ENCODE measurements at regions not wholly inside any gene's neighbourhood (a gene's known extent, or its start where the extent isn't known, plus 50 kb on each side); places are given as distances from the start of the nearest gene placed in this dataset.

DNA sequence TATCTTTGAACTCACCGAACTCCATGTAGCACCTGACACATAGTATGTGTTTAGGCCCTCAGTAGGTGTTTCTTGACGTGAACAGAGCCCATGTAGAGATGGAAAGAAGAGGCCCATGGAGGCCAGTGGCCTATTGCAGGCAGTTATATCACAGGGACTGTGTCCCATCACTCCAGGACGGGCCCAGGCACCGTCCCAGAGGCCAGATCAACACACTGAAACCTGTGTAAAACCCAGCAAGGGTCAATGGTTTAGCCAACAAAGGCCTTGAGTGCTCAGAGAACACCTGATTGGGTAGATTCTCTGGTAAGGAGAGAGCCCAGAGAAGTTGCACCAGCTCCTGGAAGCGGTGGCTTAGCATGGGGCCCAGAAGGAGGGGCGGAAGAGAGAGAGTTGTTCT lies 82.8 kb downstream of the INHBB start:
- no peak for DNase-seq

DNA sequence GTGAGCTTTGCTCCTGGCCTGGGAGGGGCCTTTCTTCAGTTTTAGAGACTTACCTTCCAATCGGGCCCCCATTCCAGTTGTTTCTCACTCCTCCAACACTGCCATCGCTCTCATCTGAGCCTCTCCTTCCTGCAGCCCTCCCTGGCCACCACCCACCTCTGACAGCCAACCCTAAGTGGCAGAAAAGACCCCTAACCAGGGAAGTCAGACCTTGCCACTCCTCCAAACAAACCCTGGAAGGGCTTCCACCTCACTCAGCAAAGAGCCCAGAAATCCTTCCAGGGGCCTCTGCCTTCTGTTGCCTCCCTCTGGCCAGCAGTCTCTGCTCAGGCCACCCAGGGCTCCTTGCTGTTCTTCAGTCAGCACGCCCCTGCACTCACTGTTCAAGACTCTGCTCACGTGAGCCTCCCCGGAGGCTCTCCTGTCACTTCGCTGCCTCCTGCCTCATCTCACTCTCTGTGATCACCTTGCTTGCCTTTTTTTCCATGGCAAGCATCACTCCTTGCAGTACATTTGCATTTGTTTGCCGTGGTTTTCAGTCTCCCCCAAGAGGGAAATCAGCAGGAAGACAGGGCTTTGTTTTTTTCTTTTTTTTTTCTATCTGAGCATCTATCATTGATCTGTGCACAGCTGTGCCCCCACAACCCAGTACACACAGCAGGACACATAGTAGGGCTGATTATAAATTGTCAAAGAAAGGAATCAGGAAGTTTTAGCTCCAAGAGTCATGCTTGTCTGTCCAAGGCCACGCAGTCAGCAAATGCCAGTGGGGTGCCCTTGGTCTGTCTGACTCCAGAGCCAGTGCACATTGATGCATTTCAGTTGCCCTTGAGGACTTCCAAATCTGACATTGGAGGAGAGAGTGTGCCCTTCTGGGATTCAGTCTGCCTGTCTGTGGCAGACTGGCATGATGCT lies 83.9 kb downstream of the INHBB start:
- DNase-seq = no peak

DNA sequence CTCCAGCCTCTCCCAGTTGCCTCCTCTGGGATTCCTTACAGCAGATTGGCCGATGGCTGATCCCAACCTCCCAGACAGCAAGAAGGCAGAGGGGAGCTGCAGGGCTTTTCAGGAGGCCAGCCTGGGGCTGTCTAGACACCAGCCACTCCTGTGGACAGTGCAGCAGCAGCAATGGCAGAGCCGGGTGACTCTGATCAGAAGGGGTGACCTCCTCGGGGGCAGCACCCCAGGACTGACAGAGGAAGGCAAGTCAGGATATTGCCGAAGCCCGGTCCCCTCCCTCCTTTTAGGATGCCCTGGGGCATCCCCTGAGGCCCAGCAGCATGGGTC lies 84.5 kb downstream of the INHBB start:
- no peak for DNase-seq

DNA sequence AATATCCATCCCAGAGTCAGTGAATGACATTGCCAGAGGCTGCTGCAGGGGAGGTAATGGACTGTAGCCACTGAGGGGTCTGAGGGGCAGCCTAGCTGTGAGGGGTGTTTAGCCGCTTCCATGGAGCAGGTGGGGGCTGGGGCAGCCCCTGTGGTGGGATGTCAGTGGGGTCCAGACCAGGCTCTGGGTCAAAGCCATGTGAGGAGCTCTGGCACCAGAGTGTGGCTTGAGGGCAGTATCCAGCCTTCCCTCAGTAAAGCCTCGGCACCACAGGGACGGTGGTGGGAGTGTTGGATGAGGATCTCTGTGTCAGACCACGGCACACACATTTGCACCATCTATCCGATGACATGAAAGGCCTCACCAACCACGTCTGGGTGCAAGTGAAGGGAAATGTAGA lies 85.0 kb downstream of the INHBB start:
- no peak for DNase-seq

DNA sequence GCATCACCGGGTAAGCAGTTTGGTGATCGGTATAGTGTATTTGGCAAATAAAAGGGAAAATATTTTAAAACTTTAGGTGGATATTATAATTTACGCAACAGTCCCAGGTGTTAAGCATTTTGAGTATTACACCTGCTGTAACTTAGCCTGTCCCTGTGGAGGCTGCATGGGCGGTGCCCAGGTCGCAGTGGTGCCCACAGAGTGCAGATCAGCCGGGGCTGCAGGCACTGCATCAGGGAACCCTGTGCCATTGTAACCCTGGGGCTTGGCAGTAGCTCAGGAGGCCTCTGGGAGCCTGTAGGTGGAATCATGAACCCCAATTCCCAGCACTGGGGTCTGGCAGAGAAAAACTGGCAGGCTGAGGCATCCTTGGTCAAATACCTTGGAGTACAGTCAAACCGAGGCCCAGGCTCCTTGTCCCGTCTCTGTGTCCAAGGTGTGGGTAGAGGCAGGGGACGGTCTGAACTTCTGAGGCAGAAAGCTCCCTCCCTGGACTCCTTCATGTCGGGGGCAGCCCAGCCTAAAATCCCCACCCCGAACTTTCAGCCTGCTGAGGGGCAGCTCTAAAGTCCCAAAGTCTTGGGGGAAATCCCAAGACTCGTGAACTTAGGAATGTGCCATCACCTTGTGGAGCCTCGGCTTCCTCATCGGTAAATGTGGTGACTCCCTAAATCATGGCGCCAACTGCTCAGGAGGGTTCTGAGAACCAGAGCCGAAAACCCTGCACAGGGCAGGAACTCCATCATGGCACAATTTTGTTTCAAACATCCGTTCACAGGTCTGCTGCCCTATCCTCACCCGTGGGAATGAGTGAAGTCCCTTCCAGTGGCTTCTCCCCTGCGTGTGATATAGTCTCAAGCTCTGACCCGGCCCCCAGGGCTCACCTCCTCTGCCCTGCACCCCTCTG lies 85.7 kb downstream of the INHBB start:
- DNase-seq = no peak

DNA sequence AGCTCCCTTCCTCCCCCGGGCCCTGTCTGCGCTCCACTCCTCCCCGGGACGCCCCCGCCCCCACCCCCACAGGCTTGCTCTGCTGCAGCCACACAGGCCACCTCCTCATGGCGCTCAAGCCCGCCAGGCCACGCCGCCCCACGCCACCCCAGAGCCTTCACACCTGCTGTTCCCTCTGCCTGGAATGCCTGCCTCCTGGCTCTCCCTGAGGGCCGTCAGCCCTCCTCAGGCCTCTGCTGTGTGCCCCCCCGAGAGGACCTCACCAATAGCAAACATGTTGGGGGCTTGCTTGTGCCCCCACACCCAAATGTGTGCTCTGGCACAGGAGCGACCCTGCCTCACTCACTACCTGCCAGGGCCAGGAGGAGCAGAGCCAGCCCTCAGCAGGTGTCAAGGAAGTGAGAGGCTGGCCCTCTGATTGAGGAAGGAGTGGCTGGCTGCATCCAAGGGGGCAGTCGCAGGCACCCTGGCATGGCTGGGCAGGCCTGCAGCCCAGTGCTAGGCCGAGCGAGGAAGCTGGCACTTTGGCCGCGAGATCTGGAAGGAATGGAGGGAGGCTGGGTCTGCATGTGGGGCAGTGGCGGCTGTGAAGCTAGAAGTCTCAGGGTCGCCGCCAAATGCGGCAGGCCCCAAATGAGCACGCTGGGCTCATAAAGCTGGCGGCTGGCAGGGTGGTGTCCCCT lies 86.5 kb downstream of the INHBB start:
- peak; percentile 6 for DNase-seq

DNA sequence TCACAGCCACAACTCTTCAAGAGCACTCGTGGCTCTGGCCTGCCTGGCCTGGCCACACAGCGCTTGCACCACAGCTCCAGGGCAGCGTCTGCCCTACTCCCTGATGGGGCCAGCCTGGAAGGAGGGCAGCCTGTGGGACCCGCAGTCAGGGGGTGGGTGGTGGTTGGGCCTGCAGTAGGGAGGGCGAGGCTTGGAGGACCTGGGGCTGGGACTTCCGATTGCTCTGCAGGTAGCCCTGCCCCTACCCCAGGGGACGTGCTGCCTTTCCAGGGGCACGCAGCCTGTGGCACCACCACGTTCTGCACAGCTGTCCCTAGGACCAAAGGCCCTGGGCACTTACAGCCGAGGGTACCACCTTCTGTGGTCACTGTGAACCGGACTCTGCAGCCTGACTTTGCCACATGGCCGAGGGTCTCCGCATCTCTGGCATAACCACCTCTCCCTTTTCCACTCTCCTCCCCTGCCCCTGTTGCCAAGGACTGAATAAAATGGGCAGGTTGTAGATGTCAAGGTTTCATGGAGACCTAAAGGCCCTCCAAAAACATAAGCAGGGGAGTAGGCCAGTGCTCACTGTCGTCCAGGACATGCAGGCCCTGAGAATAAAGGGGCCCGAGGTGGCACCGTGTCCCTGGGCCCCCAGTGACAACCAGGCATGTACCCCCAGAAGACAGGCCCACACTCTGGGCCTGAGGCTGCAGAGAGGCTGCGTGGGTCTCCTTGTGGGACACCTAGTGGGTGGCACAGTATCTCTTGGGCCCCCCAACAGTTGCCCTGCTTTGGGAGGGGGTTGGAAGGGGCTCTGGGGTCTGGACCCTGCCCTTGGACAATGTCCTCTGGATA lies 87.3 kb downstream of the INHBB start:
- no peak for DNase-seq

DNA sequence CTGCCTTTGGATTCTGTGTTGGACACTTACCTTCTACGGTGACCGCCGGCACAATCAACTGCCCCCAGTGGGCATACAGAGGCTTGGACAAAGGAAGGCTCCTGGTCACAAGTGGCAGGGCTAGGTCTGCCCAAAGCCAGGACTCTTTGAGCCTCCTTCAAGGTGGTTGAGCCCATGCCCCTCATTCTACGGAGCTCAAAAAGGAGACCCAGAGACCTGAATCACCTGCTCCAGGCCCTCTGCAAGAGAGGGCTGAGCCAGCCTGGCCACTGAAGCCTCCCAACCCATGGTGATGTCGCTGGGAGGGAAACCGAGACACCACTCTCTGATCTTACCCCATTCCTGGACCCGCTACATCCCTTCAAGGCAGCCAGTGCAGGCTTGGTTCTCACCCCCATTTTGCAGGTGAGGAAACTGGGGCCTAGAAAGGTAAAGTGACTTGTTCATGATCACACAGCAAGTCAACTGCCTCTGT lies 87.9 kb downstream of the INHBB start:
- DNase-seq = no peak

DNA sequence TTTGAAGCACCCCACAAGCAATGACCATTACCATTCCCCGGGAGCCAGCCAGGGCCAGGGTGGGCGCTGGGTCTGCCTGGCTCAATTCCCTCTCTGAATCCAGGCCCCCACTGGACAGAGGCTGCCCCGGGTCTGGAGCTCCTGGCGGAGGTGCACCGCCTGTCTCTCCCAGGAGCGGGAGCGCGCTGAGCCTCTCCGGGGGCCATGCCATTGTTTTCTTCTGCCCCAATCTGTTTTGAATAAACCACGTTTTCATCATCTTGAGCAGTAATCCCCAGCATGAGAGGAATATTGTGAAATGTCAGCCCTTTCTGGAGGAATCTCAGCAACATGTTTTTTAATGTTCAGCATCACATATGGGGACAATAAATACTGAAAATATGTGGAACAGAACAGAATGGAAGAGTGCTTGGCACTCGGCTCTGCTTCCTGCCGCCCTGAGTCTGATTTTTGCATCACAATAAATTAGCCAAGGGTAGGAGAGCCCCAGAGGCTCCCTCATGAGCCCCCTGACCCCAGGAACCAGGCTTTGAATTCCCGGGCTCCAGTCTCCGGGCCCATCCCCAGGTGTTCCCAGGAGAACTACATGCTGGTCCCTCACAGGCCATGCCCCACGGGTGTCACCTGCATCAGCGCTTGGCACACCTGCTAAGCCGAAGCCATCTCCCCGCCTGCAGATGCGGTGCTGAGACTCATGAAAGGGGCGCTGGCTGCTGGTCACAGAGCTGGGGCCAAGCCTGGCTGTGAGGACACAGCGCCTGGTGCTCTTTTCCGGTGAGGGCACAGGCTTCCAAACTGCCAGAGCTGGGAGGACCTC lies 88.8 kb downstream of the INHBB start:
- DNase-seq = no peak

DNA sequence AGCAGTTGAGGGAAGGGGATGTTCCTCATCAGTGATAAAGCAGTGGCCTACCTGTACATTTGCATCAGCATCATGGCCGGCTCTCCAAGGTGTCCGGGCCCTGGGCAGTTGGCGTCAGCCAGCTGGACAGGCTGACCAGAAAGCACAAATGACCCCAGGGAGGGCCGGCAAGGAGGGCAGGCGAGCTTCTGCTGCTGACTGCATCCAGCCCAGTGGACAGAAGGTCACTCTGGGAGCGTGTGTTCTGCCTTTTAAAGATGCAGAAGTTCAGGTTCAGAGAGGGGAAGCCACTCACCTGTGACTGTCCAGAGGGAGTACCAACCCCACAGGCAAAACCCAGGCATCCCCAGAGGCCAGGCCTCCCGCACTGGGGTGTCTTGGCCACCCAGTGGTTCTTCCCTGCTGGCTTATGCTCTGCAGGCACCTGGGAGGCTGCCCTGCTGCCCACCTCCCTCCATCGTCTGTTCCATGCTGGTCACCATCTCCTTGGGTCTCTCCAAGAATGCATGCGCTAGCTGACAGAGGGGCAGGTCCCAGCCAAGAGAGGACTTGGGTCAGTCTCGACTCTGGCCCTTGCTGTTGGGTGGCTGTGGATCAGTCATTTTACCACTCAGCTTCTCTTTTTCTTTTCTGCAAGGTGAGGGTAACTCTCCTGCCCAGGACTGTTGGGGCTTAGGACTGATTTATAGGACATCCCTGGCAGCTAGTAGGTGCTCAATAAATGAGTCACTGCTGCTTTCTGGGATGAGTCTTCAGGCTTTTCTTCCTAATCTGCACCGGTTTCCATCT lies 89.9 kb downstream of the INHBB start:
- no peak for DNase-seq

DNA sequence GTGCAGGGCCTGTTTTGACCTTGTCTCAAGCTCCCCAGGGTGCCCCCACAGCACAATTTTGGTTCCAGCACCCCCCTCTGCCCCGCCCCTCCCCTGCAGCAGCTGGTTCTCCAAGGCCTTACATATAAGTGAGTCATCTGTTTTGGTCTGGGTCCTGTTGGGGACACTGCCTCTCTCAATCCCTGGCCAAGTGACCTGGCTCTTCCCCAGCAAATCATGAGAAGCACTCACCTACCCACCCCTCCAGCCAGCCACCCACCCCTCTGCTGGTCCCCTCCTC lies 90.5 kb downstream of the INHBB start:
- DNase-seq = no peak

DNA sequence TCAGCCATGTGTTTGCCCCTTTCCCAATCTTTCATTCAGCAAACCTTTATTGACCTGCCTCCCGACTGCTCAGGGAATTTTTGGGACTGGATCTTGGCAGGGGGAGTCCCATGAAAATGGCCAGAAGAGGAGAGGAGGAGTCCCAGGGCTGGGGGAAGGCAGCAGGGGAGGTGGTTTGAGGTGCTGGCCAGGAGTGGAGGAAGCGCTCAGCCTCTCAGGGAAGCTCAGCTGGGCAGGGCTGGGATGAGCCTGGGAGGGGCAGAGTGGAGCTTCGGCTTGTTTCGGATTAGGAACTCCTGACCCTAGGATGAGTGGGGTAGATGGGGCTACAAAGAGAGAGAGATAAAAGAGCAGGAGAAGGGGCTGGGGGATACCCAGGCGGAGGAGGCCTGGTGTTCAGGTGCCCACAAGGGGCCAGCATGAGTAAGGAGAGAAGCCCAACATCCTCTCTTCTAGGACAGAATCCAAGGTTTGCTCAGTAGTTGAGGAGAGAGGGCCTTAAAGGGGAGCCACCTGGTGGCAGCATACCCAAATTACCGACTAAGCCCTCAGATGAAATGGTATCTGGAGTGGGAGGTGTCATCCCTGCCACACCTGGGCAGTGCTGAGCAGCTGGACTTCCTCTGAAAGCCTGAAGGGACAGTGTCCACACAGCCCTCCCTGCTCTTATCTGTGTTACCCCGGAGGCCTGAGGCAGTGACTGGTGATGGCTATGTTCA lies 91.1 kb downstream of the INHBB start:
- DNase-seq = peak; percentile 69

DNA sequence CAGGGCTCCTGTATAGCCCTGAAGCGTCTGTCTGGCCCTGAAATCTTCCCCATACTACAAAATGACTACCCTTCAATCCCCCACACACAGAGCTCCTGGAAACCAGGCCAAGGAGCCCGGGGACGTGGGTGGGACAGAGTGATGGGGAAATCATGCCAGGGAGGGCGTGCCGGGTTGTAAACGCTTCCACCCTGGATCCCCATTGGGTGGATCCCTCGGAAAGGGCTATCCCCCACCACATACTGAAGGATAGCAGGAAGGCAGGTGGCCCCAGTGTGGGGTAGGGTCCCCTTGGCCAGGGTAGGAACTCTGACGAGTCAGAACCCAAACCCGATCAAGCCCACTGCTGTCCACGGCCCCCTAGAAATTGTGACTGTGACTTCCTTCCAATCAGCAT lies 91.7 kb downstream of the INHBB start:
- DNase-seq = no peak

DNA sequence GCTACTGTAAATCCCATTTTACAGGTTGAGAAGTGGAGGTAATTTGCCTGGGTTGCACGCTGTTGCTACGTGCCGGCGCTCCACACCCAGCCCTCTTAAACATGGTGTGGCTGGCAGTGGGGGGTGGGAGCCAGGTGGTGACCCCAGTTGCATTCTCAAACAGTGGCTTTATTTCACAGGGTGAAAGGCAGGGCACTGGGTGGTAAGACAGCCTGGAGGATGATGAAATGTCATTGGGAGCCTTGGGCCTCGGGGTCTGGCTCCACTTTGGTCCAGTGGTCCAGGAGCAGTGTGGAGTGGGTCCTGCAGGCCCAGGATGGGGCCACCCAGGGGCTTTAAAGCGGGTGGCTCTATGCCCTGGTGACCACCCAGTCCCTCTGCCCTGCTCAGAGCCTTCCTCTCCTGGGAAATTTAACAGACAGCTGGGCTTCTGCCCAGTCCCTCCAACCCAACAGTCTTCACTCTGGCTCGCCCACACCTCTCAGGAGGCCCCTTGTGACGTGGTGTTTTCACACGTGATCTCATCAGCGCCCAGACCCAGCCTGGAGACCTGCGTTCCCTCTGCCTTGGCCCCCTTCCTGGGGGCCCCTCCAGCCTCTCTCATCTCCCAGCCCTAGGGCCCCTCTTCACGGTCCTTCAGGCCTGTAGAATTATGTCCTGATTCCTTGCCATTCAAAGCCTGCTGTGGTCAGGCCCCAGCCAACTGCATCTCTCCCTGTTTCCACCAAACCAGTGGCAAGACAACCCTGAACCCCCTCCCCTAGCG lies 92.5 kb downstream of the INHBB start:
- DNase-seq = no peak

DNA sequence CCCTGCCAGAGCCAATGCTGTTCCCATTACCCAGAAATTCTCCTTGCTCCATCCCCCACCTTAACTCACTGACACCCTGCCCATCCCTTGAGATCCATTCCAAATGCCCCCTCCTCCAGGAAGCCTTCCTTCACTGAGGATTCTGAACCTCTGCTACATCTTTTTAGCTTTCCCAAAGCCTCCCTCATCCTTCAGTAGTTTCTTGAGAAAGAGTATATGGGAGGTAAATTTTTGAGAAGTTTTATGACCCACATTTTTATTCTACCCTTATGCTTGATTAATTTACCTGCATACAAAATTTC lies 93.1 kb downstream of the INHBB start:
- DNase-seq = no peak

DNA sequence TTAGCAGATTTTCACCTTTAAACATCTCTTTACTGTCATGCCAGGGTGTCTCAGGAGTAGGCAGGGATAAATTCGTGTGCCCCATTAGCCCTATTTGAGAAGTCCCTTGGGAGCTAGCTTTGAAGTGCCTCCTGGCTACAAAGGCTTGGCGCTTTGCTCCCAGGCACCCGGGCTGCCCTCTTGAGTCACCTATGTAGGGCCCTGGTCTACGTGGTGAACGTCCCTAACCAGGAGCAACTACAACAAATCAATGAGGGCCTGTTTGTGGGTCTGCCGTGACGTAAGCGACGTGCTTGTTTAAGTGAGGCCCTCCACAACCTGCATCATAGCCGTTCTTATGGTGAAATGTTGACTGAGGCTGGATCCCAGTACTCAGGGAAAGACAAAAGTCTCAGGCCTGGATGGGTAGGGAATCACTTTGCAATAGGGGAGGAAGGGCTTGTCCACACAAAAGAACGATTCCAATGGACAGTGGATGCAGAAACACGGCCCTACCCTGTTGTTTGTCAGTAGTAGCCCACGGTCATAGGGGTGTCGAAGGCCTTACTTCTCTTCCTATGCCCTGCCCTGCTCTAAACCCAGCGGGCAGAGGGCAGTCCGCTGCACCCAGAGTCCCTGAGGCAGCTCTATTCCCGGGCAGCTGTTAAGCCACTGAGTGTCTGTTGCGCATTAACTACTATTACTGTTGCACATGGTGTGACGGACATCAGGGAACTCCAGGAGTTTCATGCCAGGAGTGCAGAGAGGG lies 93.9 kb downstream of the INHBB start:
- no peak for DNase-seq

DNA sequence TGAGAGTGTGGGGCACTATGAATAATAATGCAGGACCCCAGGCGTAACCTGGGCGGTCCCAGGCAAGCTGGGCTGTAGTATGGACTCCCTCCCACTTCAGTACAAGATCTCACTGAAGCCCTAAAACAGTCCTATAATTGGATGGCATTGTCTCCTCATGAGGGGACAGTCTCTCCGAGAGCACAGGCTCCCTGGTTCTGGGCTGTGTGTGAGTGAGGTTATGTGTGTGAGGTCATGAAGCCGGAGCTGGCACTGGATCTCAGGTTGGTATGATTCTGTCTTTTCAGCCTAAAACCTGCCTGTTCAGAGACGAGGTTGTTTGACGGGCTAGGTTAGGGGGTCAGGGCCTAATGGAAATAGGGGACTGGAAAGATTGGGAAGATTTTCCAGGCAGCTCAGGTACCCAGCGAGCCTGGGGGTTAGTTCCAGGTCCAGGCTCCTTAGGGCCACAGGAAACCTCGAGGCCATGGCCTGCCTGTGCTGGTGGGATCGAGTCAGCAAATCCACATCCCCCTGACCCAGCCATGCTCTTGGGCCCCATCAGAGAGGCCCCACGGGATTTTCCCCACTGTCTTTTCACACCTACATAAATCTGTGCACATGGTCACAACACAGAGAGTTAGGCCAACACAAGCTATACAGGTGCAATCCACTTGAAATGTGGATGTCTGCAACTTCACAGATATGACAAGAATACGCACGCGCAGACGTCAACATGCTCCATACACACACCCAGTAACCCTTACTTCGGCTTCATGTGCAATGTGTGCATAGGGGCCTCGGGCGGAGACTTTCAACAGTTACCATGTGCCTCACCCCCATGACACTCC lies 94.8 kb downstream of the INHBB start:
- DNase-seq = no peak

DNA sequence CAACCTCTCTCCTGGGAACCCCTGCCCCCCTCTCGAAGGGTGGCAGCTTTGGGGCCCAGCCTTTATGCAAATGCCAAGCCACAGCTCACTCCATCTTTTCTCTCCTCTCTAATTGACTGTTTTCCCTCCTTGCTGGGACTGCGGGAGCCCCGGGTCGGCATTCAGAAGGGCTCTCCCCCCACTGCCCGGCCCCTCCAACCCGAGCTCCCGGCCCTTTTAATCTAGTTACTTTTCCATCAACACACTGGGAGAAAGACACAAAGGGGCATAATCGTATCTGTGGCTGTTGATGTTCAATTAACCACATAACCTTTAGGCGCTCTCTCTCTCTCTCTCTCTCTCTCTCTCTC lies 95.4 kb downstream of the INHBB start:
- DNase-seq = no peak
